Ishikawa (cell line): ENCODE measurements at regions not wholly inside any gene's neighbourhood (a gene's known extent, or its start where the extent isn't known, plus 50 kb on each side); places are given as distances from the start of the nearest gene placed in this dataset.

Source experiments
- CEBPB ChIP-seq: IDR thresholded peaks from 2 replicates; pipeline ENCODE4 v1.6.1; 2012
- CREB1 ChIP-seq: IDR thresholded peaks from 2 replicates; pipeline ENCODE4 v1.6.1; 2012; ENCODE audit warnings: low read depth
- EGR1 ChIP-seq: IDR thresholded peaks from 2 replicates; pipeline ENCODE4 v1.6.1; 2012
- EP300 ChIP-seq: IDR thresholded peaks from 2 replicates; pipeline ENCODE4 v1.6.1; 2012; ENCODE audit warnings: borderline replicate concordance
- FOXM1 ChIP-seq: IDR thresholded peaks from 2 replicates; pipeline ENCODE4 v1.6.1; 2012; ENCODE audit warnings: low read depth, borderline replicate concordance
- RAD21 ChIP-seq: IDR thresholded peaks from 2 replicates; pipeline ENCODE4 v1.6.1; 2012; ENCODE audit warnings: low read depth
- TAF1 ChIP-seq: IDR thresholded peaks from 2 replicates; pipeline ENCODE4 v1.6.1; 2012; ENCODE audit warnings: low read depth, mild to moderate bottlenecking
- TCF12 ChIP-seq: IDR thresholded peaks from 2 replicates; pipeline ENCODE4 v1.6.1; 2012; ENCODE audit warnings: low read depth
- TEAD4 ChIP-seq: IDR thresholded peaks from 2 replicates; pipeline ENCODE4 v1.6.1; 2012
- YY1 ChIP-seq: IDR thresholded peaks from 2 replicates; pipeline ENCODE4 v1.6.1; 2012; ENCODE audit warnings: low read depth
- ZBTB7A ChIP-seq: IDR thresholded peaks from 2 replicates; pipeline ENCODE4 v1.6.1; 2012; ENCODE audit warnings: low read depth
- TF ChIP-seq, protein P1 (sequence below): IDR thresholded peaks from 2 replicates; pipeline ENCODE4 v1.6.1; 2012
- TF ChIP-seq, protein P2 (sequence below): IDR thresholded peaks from 2 replicates; pipeline ENCODE4 v1.6.1; 2012; ENCODE audit warnings: low read depth, mild to moderate bottlenecking
- TF ChIP-seq, protein P3 (sequence below): IDR thresholded peaks from 2 replicates; pipeline ENCODE4 v1.6.1; 2012

DNA sequence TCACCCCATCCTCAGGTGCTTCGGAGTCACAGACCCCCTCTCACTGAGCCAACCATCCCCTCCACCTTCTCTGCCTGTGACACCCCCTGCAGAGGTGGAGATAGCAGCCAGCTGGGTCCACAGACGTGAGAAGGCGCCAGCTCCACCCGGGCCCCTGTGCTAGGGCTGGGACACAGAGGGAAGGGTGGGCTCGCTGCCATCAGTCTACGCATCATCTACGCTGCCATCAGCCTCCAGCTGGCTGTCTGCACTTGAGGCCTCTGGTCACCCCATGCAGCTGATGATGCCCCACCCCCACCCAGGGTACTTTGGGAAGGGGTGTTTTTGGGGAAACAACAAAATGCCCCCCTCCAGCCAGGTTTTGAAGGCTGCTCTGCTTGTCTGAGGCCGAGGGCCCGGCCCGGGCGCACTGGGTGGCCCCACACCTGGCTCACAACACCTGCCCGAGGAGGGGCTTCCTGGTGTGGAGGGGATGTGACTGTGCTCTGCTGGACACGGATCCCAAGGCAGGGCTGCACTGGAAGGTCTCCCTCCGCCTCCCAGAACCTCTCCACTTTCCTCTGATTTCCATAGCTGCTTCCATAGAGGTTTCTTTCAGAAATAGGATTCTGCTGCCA, 163.4 kb upstream of the IQSEC1 start:
- TF ChIP-seq CREB1: no peak
- TF ChIP-seq, protein P1, sequence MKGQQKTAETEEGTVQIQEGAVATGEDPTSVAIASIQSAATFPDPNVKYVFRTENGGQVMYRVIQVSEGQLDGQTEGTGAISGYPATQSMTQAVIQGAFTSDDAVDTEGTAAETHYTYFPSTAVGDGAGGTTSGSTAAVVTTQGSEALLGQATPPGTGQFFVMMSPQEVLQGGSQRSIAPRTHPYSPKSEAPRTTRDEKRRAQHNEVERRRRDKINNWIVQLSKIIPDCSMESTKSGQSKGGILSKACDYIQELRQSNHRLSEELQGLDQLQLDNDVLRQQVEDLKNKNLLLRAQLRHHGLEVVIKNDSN: no peak
- TF ChIP-seq CEBPB: no peak
- no peak for TF ChIP-seq EP300
- TF ChIP-seq TAF1: no peak
- TF ChIP-seq YY1: no peak
- TF ChIP-seq, protein P2, sequence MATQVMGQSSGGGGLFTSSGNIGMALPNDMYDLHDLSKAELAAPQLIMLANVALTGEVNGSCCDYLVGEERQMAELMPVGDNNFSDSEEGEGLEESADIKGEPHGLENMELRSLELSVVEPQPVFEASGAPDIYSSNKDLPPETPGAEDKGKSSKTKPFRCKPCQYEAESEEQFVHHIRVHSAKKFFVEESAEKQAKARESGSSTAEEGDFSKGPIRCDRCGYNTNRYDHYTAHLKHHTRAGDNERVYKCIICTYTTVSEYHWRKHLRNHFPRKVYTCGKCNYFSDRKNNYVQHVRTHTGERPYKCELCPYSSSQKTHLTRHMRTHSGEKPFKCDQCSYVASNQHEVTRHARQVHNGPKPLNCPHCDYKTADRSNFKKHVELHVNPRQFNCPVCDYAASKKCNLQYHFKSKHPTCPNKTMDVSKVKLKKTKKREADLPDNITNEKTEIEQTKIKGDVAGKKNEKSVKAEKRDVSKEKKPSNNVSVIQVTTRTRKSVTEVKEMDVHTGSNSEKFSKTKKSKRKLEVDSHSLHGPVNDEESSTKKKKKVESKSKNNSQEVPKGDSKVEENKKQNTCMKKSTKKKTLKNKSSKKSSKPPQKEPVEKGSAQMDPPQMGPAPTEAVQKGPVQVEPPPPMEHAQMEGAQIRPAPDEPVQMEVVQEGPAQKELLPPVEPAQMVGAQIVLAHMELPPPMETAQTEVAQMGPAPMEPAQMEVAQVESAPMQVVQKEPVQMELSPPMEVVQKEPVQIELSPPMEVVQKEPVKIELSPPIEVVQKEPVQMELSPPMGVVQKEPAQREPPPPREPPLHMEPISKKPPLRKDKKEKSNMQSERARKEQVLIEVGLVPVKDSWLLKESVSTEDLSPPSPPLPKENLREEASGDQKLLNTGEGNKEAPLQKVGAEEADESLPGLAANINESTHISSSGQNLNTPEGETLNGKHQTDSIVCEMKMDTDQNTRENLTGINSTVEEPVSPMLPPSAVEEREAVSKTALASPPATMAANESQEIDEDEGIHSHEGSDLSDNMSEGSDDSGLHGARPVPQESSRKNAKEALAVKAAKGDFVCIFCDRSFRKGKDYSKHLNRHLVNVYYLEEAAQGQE: no peak
- TF ChIP-seq RAD21: no peak
- TF ChIP-seq, protein P3, sequence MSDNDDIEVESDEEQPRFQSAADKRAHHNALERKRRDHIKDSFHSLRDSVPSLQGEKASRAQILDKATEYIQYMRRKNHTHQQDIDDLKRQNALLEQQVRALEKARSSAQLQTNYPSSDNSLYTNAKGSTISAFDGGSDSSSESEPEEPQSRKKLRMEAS: no peak
- no peak for TF ChIP-seq TEAD4
- no peak for TF ChIP-seq FOXM1
- TF ChIP-seq TCF12: no peak
- TF ChIP-seq ZBTB7A: no peak
- TF ChIP-seq EGR1: no peak
